ENCODE measurements at regions not wholly inside any gene's neighbourhood (a gene's known extent, or its start where the extent isn't known, plus 50 kb on each side); places are given as distances from the start of the nearest gene placed in this dataset.

GRCh38 chrX:113392355-113392754 lies 551.7 kb upstream of the AMOT start:
- TF ChIP-seq YY1 (IDR thresholded peaks at IDR 0.05; ENCODE audit: insufficient read depth, insufficient read length) (no peak), SUZ12 (IDR thresholded peaks at IDR 0.05; ENCODE audit: extremely low read depth, insufficient read depth, insufficient read length) (no peak), ZNF274 (IDR thresholded peaks at IDR 0.05; ENCODE audit: low read depth, low read length) (no peak)
